Fibroblast of lung (primary cell): ENCODE measurements at regions not wholly inside any gene's neighbourhood (a gene's known extent, or its start where the extent isn't known, plus 50 kb on each side); places are given as distances from the start of the nearest gene placed in this dataset.

Experiments used
- DNase-seq, 2 donors: peaks; one replicate each; pipeline versions ENCODE4 v3.0.0 to v3.0.0-alpha.2; 2010; ENCODE audit warnings: low read depth in 2 of 2
- H2AFZ ChIP-seq: 2 replicates; pipeline ENCODE4 v1.5.1; 2012; ENCODE audit warnings: low read length, control low read depth, inconsistent platforms
- H3K27ac ChIP-seq: 2 replicates; pipeline ENCODE4 v1.5.1; 2011; ENCODE audit warnings: low read length, control low read depth; ENCODE audit not compliant: insufficient read depth
- H3K27me3 ChIP-seq: 2 replicates; pipeline ENCODE4 v1.5.1; 2011; ENCODE audit warnings: mild to moderate bottlenecking, low read length; ENCODE audit not compliant: control insufficient read depth, insufficient read depth
- H3K36me3 ChIP-seq: 2 replicates; pipeline ENCODE4 v1.5.1; 2011; ENCODE audit warnings: low read length; ENCODE audit not compliant: control insufficient read depth, insufficient read depth
- H3K4me1 ChIP-seq: 2 replicates; pipeline ENCODE4 v1.5.1; 2011; ENCODE audit warnings: low read length; ENCODE audit not compliant: control insufficient read depth, insufficient read depth; ENCODE audit errors: extremely low read depth
- H3K4me2 ChIP-seq: 2 replicates; pipeline ENCODE4 v1.5.1; 2011; ENCODE audit warnings: low read length, control low read depth; ENCODE audit not compliant: insufficient read depth; ENCODE audit errors: extremely low read depth
- H3K4me3 ChIP-seq, 4 experiments: fragments of 200-600 bp in 1 of 4; sonication (generic) in 1 of 4; replicated peaks in 1 of 4; 2 replicates each; pipeline ENCODE4 v1.5.1; 2011 to 2016; ENCODE audit warnings: low read length in 4 of 4, low read depth in 3 of 4, mild to moderate bottlenecking in 3 of 4, control low read depth in 2 of 4, inconsistent platforms in 1 of 4, mixed read lengths in 1 of 4; ENCODE audit not compliant: insufficient read depth in 1 of 4; ENCODE audit errors: control extremely low read depth in 1 of 4
- H3K79me2 ChIP-seq: 2 replicates; pipeline ENCODE4 v1.5.1; 2012; ENCODE audit warnings: mild to moderate bottlenecking, low read length, inconsistent platforms; ENCODE audit not compliant: control insufficient read depth, insufficient read depth
- H3K9ac ChIP-seq: 2 replicates; pipeline ENCODE4 v1.5.1; 2011; ENCODE audit warnings: mild to moderate bottlenecking, low read length, control low read depth; ENCODE audit not compliant: insufficient read depth
- H3K9me3 ChIP-seq: 2 replicates; pipeline ENCODE4 v1.5.1; 2012; ENCODE audit warnings: low read depth, low read length; ENCODE audit not compliant: control insufficient read depth, insufficient read depth
- H4K20me1 ChIP-seq: 2 replicates; pipeline ENCODE4 v1.5.1; 2011; ENCODE audit warnings: low read length; ENCODE audit not compliant: control insufficient read depth, insufficient read depth; ENCODE audit errors: extremely low read depth
- EZH2 ChIP-seq: IDR thresholded peaks from 2 replicates; pipeline ENCODE4 v1.5.1; 2012; ENCODE audit warnings: low read length, control low read depth, mild to moderate bottlenecking; ENCODE audit errors: missing control alignments
- TF ChIP-seq, protein P1 (sequence below), 2 donors: IDR thresholded peaks in 1 of 2; conservative IDR thresholded peaks in 1 of 2; 1 replicate in 1 of 2; 2 replicates in 1 of 2; pipeline ENCODE4 v1.5.1; 2011 to 2012; ENCODE audit warnings: low read length in 2 of 2, control low read depth in 1 of 2, inconsistent platforms in 1 of 2, low read depth in 1 of 2, mild to moderate bottlenecking in 1 of 2

DNA sequence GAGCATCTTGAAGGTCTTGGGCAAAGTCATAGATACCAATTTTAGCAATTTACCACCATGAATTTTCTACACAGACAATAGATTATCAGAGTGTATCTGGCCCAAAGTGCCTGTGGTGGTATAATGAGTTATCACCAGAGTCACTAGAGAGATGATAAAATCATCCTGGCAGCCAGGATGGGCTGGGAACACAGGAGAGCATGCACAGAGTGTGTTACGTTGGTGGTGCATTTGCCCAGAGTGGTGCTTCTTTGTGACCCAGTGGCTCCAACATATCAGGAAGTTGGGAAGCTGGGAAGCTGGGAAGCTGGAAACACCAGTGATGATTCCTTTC lies 236.7 kb upstream of the PROX1 start:
- H4K20me1 ChIP-seq: no peaks in the 10 kb centered on the region
- TF ChIP-seq, protein P1, sequence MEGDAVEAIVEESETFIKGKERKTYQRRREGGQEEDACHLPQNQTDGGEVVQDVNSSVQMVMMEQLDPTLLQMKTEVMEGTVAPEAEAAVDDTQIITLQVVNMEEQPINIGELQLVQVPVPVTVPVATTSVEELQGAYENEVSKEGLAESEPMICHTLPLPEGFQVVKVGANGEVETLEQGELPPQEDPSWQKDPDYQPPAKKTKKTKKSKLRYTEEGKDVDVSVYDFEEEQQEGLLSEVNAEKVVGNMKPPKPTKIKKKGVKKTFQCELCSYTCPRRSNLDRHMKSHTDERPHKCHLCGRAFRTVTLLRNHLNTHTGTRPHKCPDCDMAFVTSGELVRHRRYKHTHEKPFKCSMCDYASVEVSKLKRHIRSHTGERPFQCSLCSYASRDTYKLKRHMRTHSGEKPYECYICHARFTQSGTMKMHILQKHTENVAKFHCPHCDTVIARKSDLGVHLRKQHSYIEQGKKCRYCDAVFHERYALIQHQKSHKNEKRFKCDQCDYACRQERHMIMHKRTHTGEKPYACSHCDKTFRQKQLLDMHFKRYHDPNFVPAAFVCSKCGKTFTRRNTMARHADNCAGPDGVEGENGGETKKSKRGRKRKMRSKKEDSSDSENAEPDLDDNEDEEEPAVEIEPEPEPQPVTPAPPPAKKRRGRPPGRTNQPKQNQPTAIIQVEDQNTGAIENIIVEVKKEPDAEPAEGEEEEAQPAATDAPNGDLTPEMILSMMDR (conservative IDR thresholded peaks at IDR 0.05 in 1 of 2, IDR thresholded peaks at IDR 0.05 in 1 of 2; ENCODE audit: low read depth in 1 of 2, low read length in 2 of 2): no peak
- no peak for TF ChIP-seq EZH2
- H3K36me3 ChIP-seq: no peaks in the 10 kb centered on the region
- H3K27ac ChIP-seq: no peak overlapping the region
- H3K4me2 ChIP-seq: no peak overlapping the region
- H2AFZ ChIP-seq: no peak overlapping the region
- H3K4me3 ChIP-seq: no peak overlapping the region
- no peaks in the 10 kb centered on the region for H3K79me2 ChIP-seq
- H3K27me3 ChIP-seq: no peaks in the 10 kb centered on the region
- DNase-seq: no peak
- H3K9me3 ChIP-seq: no peaks in the 10 kb centered on the region
- H3K4me1 ChIP-seq: no peaks in the 10 kb centered on the region
- H3K9ac ChIP-seq: no peak overlapping the region

GRCh38 chr1:213759359-213760181 lies 228.2 kb upstream of the PROX1 start:
- no peak overlapping the region for H3K27ac ChIP-seq
- no peaks in the 10 kb centered on the region for H3K36me3 ChIP-seq
- no peaks in the 10 kb centered on the region for H3K27me3 ChIP-seq
- H3K4me3 ChIP-seq: no peak overlapping the region
- DNase-seq: no peak
- no peaks in the 10 kb centered on the region for H3K4me1 ChIP-seq
- no peak overlapping the region for H3K4me2 ChIP-seq
- no peak overlapping the region for H2AFZ ChIP-seq
- H4K20me1 ChIP-seq: no peaks in the 10 kb centered on the region
- no peak overlapping the region for H3K9ac ChIP-seq
- H3K79me2 ChIP-seq: no peaks in the 10 kb centered on the region
- H3K9me3 ChIP-seq: no peaks in the 10 kb centered on the region
- TF ChIP-seq, protein P1 (conservative IDR thresholded peaks at IDR 0.05 in 1 of 2, IDR thresholded peaks at IDR 0.05 in 1 of 2; ENCODE audit: low read depth in 1 of 2, low read length in 2 of 2): no peak
- TF ChIP-seq EZH2: no peak

DNA sequence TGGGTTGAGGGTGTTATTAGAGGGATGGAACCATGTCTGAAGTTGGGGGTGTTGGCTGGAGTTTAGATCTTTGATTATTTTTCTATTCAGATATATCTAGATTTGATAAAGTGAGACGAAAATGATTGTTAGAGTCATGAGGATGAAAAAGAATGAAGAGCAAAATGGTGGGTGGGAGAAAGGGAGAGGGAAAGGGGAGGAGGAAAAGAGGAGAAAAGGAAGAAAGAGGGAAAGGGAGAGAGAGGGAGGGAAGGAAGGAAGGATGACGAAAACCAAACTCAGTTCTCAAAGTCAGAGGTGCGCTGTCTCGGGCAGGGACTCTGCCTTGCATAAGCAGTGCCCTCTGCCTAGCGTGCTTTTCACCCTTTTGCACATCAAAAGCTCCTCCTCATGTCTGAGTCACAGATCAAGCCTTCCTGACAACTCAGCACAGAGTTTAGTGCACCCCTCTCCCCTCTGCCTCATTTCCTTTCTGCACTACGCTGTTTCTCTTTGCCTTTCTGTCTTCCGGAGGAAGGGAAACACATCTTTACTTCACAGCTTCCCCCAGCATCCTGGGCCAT lies 225.8 kb upstream of the PROX1 start:
- no peak overlapping the region for H3K4me2 ChIP-seq
- H3K4me1 ChIP-seq: no peaks in the 10 kb centered on the region
- no peaks in the 10 kb centered on the region for H4K20me1 ChIP-seq
- no peak overlapping the region for H3K4me3 ChIP-seq
- DNase-seq: no peak
- H3K9me3 ChIP-seq: no peaks in the 10 kb centered on the region
- H3K27ac ChIP-seq: no peak overlapping the region
- H2AFZ ChIP-seq: no peak overlapping the region
- TF ChIP-seq EZH2: no peak
- TF ChIP-seq, protein P1 (conservative IDR thresholded peaks at IDR 0.05 in 1 of 2, IDR thresholded peaks at IDR 0.05 in 1 of 2; ENCODE audit: low read depth in 1 of 2, low read length in 2 of 2): no peak
- no peaks in the 10 kb centered on the region for H3K27me3 ChIP-seq
- H3K9ac ChIP-seq: no peak overlapping the region
- H3K79me2 ChIP-seq: no peaks in the 10 kb centered on the region
- no peaks in the 10 kb centered on the region for H3K36me3 ChIP-seq
